ENCODE measurements at regions not wholly inside any gene's neighbourhood (a gene's known extent, or its start where the extent isn't known, plus 50 kb on each side); places are given as distances from the start of the nearest gene placed in this dataset.

GRCh38 chr10:63769367-63769766 is 248.2 kb downstream of the REEP3 start:
- no peak for TF ChIP-seq CTCF (conservative IDR thresholded peaks at IDR 0.05)
- H3K27ac ChIP-seq = no peak overlapping the region

- no peak for TF ChIP-seq CTCF (conservative IDR thresholded peaks at IDR 0.05)
Measured at GRCh38 chr10:63770523-63770922, 249.3 kb downstream of the REEP3 start.

GRCh38 chr10:63772491-63772890 is 251.3 kb downstream of the REEP3 start:
- no peak for TF ChIP-seq CTCF (conservative IDR thresholded peaks at IDR 0.05)
- no peak overlapping the region for H3K27ac ChIP-seq

More at GRCh38 chr10:63770523-63770922, 249.3 kb downstream of the REEP3 start:
- no peak overlapping the region for H3K27ac ChIP-seq

- H3K27ac ChIP-seq = no peak overlapping the region
- no peak for TF ChIP-seq CTCF (conservative IDR thresholded peaks at IDR 0.05)
Measured at GRCh38 chr10:63773106-63773505, 251.9 kb downstream of the REEP3 start.

GRCh38 chr10:63773962-63774361 is 252.8 kb downstream of the REEP3 start:
- TF ChIP-seq CTCF (conservative IDR thresholded peaks at IDR 0.05) = no peak

GRCh38 chr10:63780101-63780500 is 258.9 kb downstream of the REEP3 start:
- no peak overlapping the region for H3K27ac ChIP-seq
- no peak for TF ChIP-seq CTCF (conservative IDR thresholded peaks at IDR 0.05)

More at GRCh38 chr10:63773962-63774361, 252.8 kb downstream of the REEP3 start:
- no peak overlapping the region for H3K27ac ChIP-seq

GRCh38 chr10:63781226-63781625 is 260.0 kb downstream of the REEP3 start:
- no peak overlapping the region for H3K27ac ChIP-seq
- no peak for TF ChIP-seq CTCF (conservative IDR thresholded peaks at IDR 0.05)

- TF ChIP-seq CTCF (conservative IDR thresholded peaks at IDR 0.05) = no peak
- H3K27ac ChIP-seq = no peak overlapping the region
Measured at GRCh38 chr10:63783882-63784281, 262.7 kb downstream of the REEP3 start.
